IMR-90 (cell line): ENCODE measurements at regions not wholly inside any gene's neighbourhood (a gene's known extent, or its start where the extent isn't known, plus 50 kb on each side); places are given as distances from the start of the nearest gene placed in this dataset.

Experiments
- BHLHE40 ChIP-seq: fragments of 150-350 bp; IDR thresholded peaks from 2 replicates; pipeline ENCODE4 v1.6.1; 2016; ENCODE audit warnings: mild to moderate bottlenecking, low read depth, low read length
- CEBPB ChIP-seq: IDR thresholded peaks from 2 replicates; pipeline ENCODE4 v1.6.1; 2012; ENCODE audit warnings: low read depth, low read length, improper control_type of control experiment
- CHD1 ChIP-seq: IDR thresholded peaks from 2 replicates; pipeline ENCODE4 v1.6.1; 2012; ENCODE audit warnings: low read depth, low read length, improper control_type of control experiment
- CTCF ChIP-seq: conservative IDR thresholded peaks from 2 replicates; pipeline ENCODE4 v1.5.1; 2012; ENCODE audit warnings: mild to moderate bottlenecking, low read depth, low read length, improper control_type of control experiment
- ELK1 ChIP-seq: fragments of 150-350 bp; IDR thresholded peaks from 2 replicates; pipeline ENCODE4 v1.6.1; 2016; ENCODE audit warnings: low read depth, mild to moderate bottlenecking, low read length, moderate library complexity, borderline replicate concordance
- MAFK ChIP-seq: IDR thresholded peaks from 2 replicates; pipeline ENCODE4 v1.6.1; 2012; ENCODE audit warnings: low read depth, low read length, improper control_type of control experiment
- MAZ ChIP-seq: IDR thresholded peaks from 2 replicates; pipeline ENCODE4 v1.6.1; 2012; ENCODE audit warnings: low read depth, mild to moderate bottlenecking, low read length, improper control_type of control experiment, moderate library complexity, borderline replicate concordance
- MXI1 ChIP-seq: IDR thresholded peaks from 2 replicates; pipeline ENCODE4 v1.6.1; 2012; ENCODE audit warnings: low read depth, mild to moderate bottlenecking, low read length, moderate library complexity, borderline replicate concordance
- POLR2A ChIP-seq: IDR thresholded peaks from 2 replicates; pipeline ENCODE4 v1.6.1; 2012; ENCODE audit warnings: mild to moderate bottlenecking, low read depth, low read length
- RAD21 ChIP-seq: IDR thresholded peaks from 2 replicates; pipeline ENCODE4 v1.6.1; 2012; ENCODE audit warnings: low read length, improper control_type of control experiment
- SMC3 ChIP-seq: fragments of 150-350 bp; IDR thresholded peaks from 2 replicates; pipeline ENCODE4 v1.6.1; 2016; ENCODE audit warnings: low read depth, mild to moderate bottlenecking, antibody characterized with exemption, low read length, moderate library complexity

- no peak for TF ChIP-seq CTCF
- no peak for TF ChIP-seq POLR2A
- TF ChIP-seq RAD21, result no peak
- no peak for TF ChIP-seq ELK1
- TF ChIP-seq MXI1, result no peak
- no peak for TF ChIP-seq CEBPB
- no peak for TF ChIP-seq SMC3
- no peak for TF ChIP-seq MAZ
- TF ChIP-seq MAFK, result peak; percentile 82
- no peak for TF ChIP-seq BHLHE40
- TF ChIP-seq CHD1, result no peak
Measured at GRCh38 chr1:238443687-238444086, 553.0 kb upstream of the ZP4 start.
